ENCODE measurements at regions not wholly inside any gene's neighbourhood (a gene's known extent, or its start where the extent isn't known, plus 50 kb on each side); places are given as distances from the start of the nearest gene placed in this dataset.

- Mint-ChIP-seq H3K4me3 (ENCODE audit: unreplicated experiment) (no peak overlapping the region), H3K27ac (ENCODE audit: low read depth, unreplicated experiment) (no peak overlapping the region), H3K9me3 (ENCODE audit: unreplicated experiment) (no peaks in the 10 kb centered on the region), H3K36me3 (ENCODE audit: insufficient read depth, unreplicated experiment) (no peaks in the 10 kb centered on the region), H3K27me3 (ENCODE audit: insufficient read depth, unreplicated experiment) (peaks cover 21% of the 10 kb centered on the region), H3K4me1 (ENCODE audit: insufficient read depth, unreplicated experiment) (no peaks in the 10 kb centered on the region)
- no peak for TF ChIP-seq CTCF (IDR thresholded peaks at IDR 0.05; ENCODE audit: unreplicated experiment)
- intact Hi-C loops (cut with micrococcal nuclease), result no loop called here
- ChIA-PET CTCF (no interaction called here), POLR2A (interaction anchor here (0.6 kb wide), 1 partner anchor 532 kb away, joined by 4 read pairs; no protein-coding TSS in a partner anchor)
- no peak for DNase-seq (ENCODE audit: unreplicated experiment)
- no TSS peak for BruUV-seq (replicated peaks)
These were observed 221.2 kb downstream of the NKX6-1 start for GRCh38 chr4:84277923-84278322.

GRCh38 chr4:84276752-84277151 lies 222.3 kb downstream of the NKX6-1 start:
- intact Hi-C loops (cut with micrococcal nuclease), result no loop called here
- no peaks in the 10 kb centered on the region for H3K4me1 Mint-ChIP-seq (ENCODE audit: insufficient read depth, unreplicated experiment)
- no peak for DNase-seq (ENCODE audit: unreplicated experiment)
- ChIA-PET CTCF (no interaction called here), POLR2A (no interaction called here)
- H3K4me3 Mint-ChIP-seq (ENCODE audit: unreplicated experiment), result no peak overlapping the region
- no TSS peak for BruUV-seq (replicated peaks)
- no peak for TF ChIP-seq CTCF (IDR thresholded peaks at IDR 0.05; ENCODE audit: unreplicated experiment)
- H3K27me3 Mint-ChIP-seq (ENCODE audit: insufficient read depth, unreplicated experiment), result peaks cover 23% of the 10 kb centered on the region
- no peaks in the 10 kb centered on the region for H3K9me3 Mint-ChIP-seq (ENCODE audit: unreplicated experiment)
- H3K27ac Mint-ChIP-seq (ENCODE audit: low read depth, unreplicated experiment), result no peak overlapping the region
- no peaks in the 10 kb centered on the region for H3K36me3 Mint-ChIP-seq (ENCODE audit: insufficient read depth, unreplicated experiment)

- no peaks in the 10 kb centered on the region for H3K36me3 Mint-ChIP-seq (ENCODE audit: insufficient read depth, unreplicated experiment)
- intact Hi-C loops (cut with micrococcal nuclease), result no loop called here
- DNase-seq (ENCODE audit: unreplicated experiment), result no peak
- no peaks in the 10 kb centered on the region for H3K4me1 Mint-ChIP-seq (ENCODE audit: insufficient read depth, unreplicated experiment)
- ChIA-PET CTCF (interaction anchor here (0.6 to 1.6 kb wide), 2 partner anchors 9 to 153 kb away, joined by 4 to 5 read pairs; no protein-coding TSS in a partner anchor), POLR2A (no interaction called here)
- H3K27ac Mint-ChIP-seq (ENCODE audit: low read depth, unreplicated experiment), result no peak overlapping the region
- TF ChIP-seq CTCF (IDR thresholded peaks at IDR 0.05; ENCODE audit: unreplicated experiment), result no peak
- peaks cover 46% of the 10 kb centered on the region for H3K27me3 Mint-ChIP-seq (ENCODE audit: insufficient read depth, unreplicated experiment)
- no TSS peak for BruUV-seq (replicated peaks)
- H3K9me3 Mint-ChIP-seq (ENCODE audit: unreplicated experiment), result no peaks in the 10 kb centered on the region
- H3K4me3 Mint-ChIP-seq (ENCODE audit: unreplicated experiment), result no peak overlapping the region
These were observed 229.5 kb downstream of the NKX6-1 start for GRCh38 chr4:84269536-84270044.

- DNase-seq (ENCODE audit: unreplicated experiment), result no peak
- intact Hi-C loops (cut with micrococcal nuclease), result no loop called here
- TF ChIP-seq CTCF (IDR thresholded peaks at IDR 0.05; ENCODE audit: unreplicated experiment), result no peak
- Mint-ChIP-seq H3K4me3 (ENCODE audit: unreplicated experiment) (no peak overlapping the region), H3K4me1 (ENCODE audit: insufficient read depth, unreplicated experiment) (no peaks in the 10 kb centered on the region), H3K9me3 (ENCODE audit: unreplicated experiment) (no peaks in the 10 kb centered on the region), H3K27me3 (ENCODE audit: insufficient read depth, unreplicated experiment) (peaks cover 72% of the 10 kb centered on the region), H3K27ac (ENCODE audit: low read depth, unreplicated experiment) (no peak overlapping the region), H3K36me3 (ENCODE audit: insufficient read depth, unreplicated experiment) (peaks cover 5% of the 10 kb centered on the region)
- BruUV-seq (replicated peaks), result no TSS peak
- ChIA-PET POLR2A (no interaction called here), CTCF (interaction anchor here (0.6 to 1.0 kb wide), 2 partner anchors 208 to 239 kb away, joined by 3 read pairs; no protein-coding TSS in a partner anchor)
These were observed 234.4 kb downstream of the NKX6-1 start for GRCh38 chr4:84264652-84265051.

Data from MCF 10A (cell line).